Activated CD8-positive, alpha-beta T cell treated with anti-CD3 and anti-CD28 coated beads, Interleukin-2, amount 10 ng/mL, durations not matched to agents 7 days and 5 days (primary cell): ENCODE measurements at regions not wholly inside any gene's neighbourhood (a gene's known extent, or its start where the extent isn't known, plus 50 kb on each side); places are given as distances from the start of the nearest gene placed in this dataset.

ENCODE experiments used
- ATAC-seq: fragments of 150-1000 bp; cut with Tn5 transposase; one replicate; pipeline ENCODE4 v1.10.0; 2021; ENCODE audit warnings: moderate library complexity
- CTCF ChIA-PET: fragments of 350-600 bp; sonication (Branson Sonifier 250); formaldehyde crosslinking; loops from one replicate; lab custom pipeline; 2021; ENCODE audit warnings: antibody characterized with exemption; lab: Charles Lee
- POLR2A ChIA-PET: fragments of 350-600 bp; sonication (Branson Sonifier 250); formaldehyde crosslinking; loops from one replicate; lab custom pipeline; 2021; ENCODE audit warnings: antibody characterized with exemption; lab: Charles Lee
- DNase-seq: peaks from one replicate; pipeline ENCODE4 v3.0.0-alpha.2; 2020
- H3K27ac Mint-ChIP-seq: one replicate; pipeline ENCODE4 v1.8.0; 2021; ENCODE audit warnings: mild to moderate bottlenecking, mixed read lengths
- H3K27me3 Mint-ChIP-seq: one replicate; pipeline ENCODE4 v1.8.0; 2021; ENCODE audit warnings: low read depth, mixed read lengths
- H3K36me3 Mint-ChIP-seq: one replicate; pipeline ENCODE4 v1.8.0; 2021; ENCODE audit warnings: low read depth, mixed read lengths
- H3K4me1 Mint-ChIP-seq: one replicate; pipeline ENCODE4 v1.8.0; 2021; ENCODE audit warnings: low read depth, mixed read lengths
- H3K4me3 Mint-ChIP-seq: one replicate; pipeline ENCODE4 v1.8.0; 2021; ENCODE audit warnings: mild to moderate bottlenecking, mixed read lengths
- H3K9me3 Mint-ChIP-seq: one replicate; pipeline ENCODE4 v1.8.0; 2022; ENCODE audit warnings: mixed read lengths; ENCODE audit not compliant: insufficient read depth

- Mint-ChIP-seq H3K9me3 (no peaks in the 10 kb centered on the region), H3K4me1 (no peaks in the 10 kb centered on the region), H3K27ac (no peak overlapping the region), H3K36me3 (no peaks in the 10 kb centered on the region), H3K27me3 (no peaks in the 10 kb centered on the region), H3K4me3 (no peak overlapping the region)
- POLR2A ChIA-PET: no interaction called here
- ATAC-seq: no peak
- CTCF ChIA-PET: no interaction called here
- no peak for DNase-seq
Measured at GRCh38 chr17:5672141-5672540, 87.8 kb upstream of the NLRP1 start.

DNA sequence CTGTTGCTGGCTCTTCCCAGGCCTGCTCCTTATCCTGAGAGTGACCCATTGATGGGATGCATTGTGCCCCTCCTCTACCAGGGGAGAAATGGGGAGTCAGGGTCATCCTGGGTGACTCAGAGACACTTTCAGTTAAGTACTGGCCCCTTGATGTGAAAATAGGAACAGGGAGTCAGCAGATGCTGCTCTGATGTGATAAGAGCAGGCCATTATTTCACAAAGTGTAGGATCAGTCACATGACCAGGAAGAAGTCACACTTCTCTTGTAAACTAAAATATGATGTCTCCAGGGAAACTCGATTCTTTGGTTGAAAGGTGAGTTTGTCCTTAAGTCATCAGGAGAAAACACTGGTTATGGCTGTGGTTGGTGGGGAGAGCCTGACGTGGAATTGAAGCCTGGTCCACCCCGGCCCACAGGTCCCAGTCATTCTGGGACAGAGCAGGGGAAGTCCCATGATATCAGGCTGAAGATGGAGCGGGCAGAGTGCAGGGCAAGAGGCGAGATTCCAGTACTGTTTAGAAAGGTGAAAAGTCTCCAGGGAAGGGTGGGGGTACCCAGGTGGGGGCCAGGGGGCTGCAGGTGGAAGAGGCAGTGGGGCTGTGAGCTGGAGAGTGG is 88.6 kb upstream of the NLRP1 start:
- H3K27me3 Mint-ChIP-seq: peaks cover 3% of the 10 kb centered on the region
- H3K27ac Mint-ChIP-seq: no peak overlapping the region
- no peak for ATAC-seq

GRCh38 chr17:5675625-5676421 is 91.5 kb upstream of the NLRP1 start:
- CTCF ChIA-PET: no interaction called here
- Mint-ChIP-seq H3K27me3 (peaks cover 3% of the 10 kb centered on the region), H3K4me3 (no peak overlapping the region), H3K36me3 (no peaks in the 10 kb centered on the region), H3K4me1 (no peaks in the 10 kb centered on the region), H3K9me3 (no peaks in the 10 kb centered on the region), H3K27ac (no peak overlapping the region)
- POLR2A ChIA-PET: no interaction called here
- ATAC-seq: no peak
- DNase-seq: no peak

More for the DNA sequence above, 88.6 kb upstream of the NLRP1 start:
- no peaks in the 10 kb centered on the region for H3K9me3 Mint-ChIP-seq
- DNase-seq: no peak
- no peak overlapping the region for H3K4me3 Mint-ChIP-seq
- H3K4me1 Mint-ChIP-seq: no peaks in the 10 kb centered on the region
- H3K36me3 Mint-ChIP-seq: no peaks in the 10 kb centered on the region
- CTCF ChIA-PET: no interaction called here
- POLR2A ChIA-PET: no interaction called here

DNA sequence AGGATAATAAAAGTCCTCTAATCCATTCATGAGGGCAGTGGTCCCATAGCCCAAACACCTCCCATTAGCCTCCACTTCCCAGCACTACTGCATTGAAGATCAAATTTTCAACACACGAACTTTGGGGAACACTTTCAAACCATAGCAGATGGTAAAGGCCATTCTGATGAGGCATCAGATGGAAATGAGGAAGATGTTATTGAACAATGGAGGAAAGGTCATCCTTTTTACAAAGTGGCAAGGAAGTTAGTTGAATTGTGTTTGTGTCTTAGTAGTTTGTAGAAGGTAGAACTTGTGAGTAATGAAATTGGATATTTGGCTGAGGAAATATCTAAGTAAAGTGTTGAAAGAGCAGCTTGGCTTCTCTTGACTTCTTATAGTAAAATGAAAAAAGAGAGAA is 93.3 kb upstream of the NLRP1 start:
- Mint-ChIP-seq H3K27ac (no peak overlapping the region), H3K36me3 (no peaks in the 10 kb centered on the region), H3K27me3 (peaks cover 13% of the 10 kb centered on the region), H3K4me3 (no peak overlapping the region), H3K9me3 (no peaks in the 10 kb centered on the region), H3K4me1 (no peaks in the 10 kb centered on the region)
- DNase-seq: no peak
- POLR2A ChIA-PET: no interaction called here
- CTCF ChIA-PET: no interaction called here
- no peak for ATAC-seq

DNA sequence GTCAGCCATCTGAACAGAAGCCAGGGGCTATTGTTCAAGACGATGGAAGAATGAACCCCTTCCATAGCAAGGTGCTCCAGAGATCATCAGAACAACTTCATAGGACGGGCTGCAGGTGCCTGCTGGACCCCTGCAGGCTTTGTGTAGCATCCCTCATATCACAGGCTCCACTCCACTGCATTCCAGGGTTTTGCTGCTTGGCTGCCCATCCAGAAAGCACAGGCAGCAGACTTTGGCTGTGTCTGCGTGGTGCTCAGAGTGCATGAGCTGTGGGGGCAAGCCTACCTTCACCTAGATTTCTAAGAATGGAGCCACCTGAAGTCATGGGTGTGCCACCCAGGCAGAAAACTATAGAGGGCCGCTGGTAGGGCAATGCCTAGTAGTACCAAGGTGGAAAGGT is 93.9 kb upstream of the NLRP1 start:
- ATAC-seq (no peak), DNase-seq (no peak)
- Mint-ChIP-seq H3K4me3 (no peak overlapping the region), H3K4me1 (no peaks in the 10 kb centered on the region), H3K9me3 (no peaks in the 10 kb centered on the region), H3K36me3 (no peaks in the 10 kb centered on the region), H3K27me3 (peaks cover 13% of the 10 kb centered on the region), H3K27ac (no peak overlapping the region)
- ChIA-PET CTCF (no interaction called here), POLR2A (no interaction called here)

- H3K27ac Mint-ChIP-seq: no peak overlapping the region
- no peak overlapping the region for H3K4me3 Mint-ChIP-seq
- H3K27me3 Mint-ChIP-seq: peaks cover 13% of the 10 kb centered on the region
- ChIA-PET POLR2A (no interaction called here), CTCF (no interaction called here)
- H3K4me1 Mint-ChIP-seq: no peaks in the 10 kb centered on the region
- ATAC-seq (no peak), DNase-seq (no peak)
- H3K36me3 Mint-ChIP-seq: no peaks in the 10 kb centered on the region
- no peaks in the 10 kb centered on the region for H3K9me3 Mint-ChIP-seq
Measured at GRCh38 chr17:5680766-5681165, 96.5 kb upstream of the NLRP1 start.

GRCh38 chr17:5683241-5683640 is 98.9 kb upstream of the NLRP1 start:
- ChIA-PET CTCF (no interaction called here), POLR2A (no interaction called here)
- H3K27me3 Mint-ChIP-seq: peaks cover 10% of the 10 kb centered on the region
- no peak for ATAC-seq
- H3K9me3 Mint-ChIP-seq: no peaks in the 10 kb centered on the region
- no peak for DNase-seq
- no peak overlapping the region for H3K4me3 Mint-ChIP-seq
- no peaks in the 10 kb centered on the region for H3K4me1 Mint-ChIP-seq
- H3K36me3 Mint-ChIP-seq: no peaks in the 10 kb centered on the region
- H3K27ac Mint-ChIP-seq: no peak overlapping the region

DNA sequence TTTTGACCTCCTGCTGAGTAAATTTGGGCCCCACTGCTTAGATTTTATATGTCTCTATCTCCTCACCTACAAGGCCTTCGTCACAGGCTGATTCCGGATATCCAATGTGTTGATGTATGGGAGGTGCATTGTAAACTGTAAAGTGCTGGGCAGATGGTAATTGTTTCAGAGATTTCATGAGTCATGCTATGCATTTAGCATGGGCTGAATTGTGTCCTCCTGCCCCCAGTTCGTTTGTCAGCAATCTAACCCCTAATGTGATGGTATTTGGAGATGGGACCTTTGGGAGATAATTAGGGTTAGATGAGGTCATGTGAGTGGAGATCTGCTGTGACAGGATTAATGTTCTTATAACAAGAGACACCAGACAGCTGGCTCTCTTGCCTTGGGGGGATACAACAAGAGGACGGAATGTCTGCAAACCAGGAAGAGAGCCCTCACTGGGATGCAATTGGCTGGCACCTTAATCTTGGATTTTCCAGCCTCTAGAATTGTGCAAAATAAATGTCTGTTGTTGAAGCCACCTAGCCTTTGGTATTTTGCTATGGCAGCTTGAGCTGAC is 101.8 kb upstream of the NLRP1 start:
- H3K4me3 Mint-ChIP-seq: no peak overlapping the region
- DNase-seq (no peak), ATAC-seq (no peak)
- CTCF ChIA-PET: no interaction called here
- no peaks in the 10 kb centered on the region for H3K36me3 Mint-ChIP-seq
- POLR2A ChIA-PET: no interaction called here
- H3K9me3 Mint-ChIP-seq: no peaks in the 10 kb centered on the region
- H3K27ac Mint-ChIP-seq: no peak overlapping the region
- H3K4me1 Mint-ChIP-seq: no peaks in the 10 kb centered on the region
- peaks cover 10% of the 10 kb centered on the region for H3K27me3 Mint-ChIP-seq

DNA sequence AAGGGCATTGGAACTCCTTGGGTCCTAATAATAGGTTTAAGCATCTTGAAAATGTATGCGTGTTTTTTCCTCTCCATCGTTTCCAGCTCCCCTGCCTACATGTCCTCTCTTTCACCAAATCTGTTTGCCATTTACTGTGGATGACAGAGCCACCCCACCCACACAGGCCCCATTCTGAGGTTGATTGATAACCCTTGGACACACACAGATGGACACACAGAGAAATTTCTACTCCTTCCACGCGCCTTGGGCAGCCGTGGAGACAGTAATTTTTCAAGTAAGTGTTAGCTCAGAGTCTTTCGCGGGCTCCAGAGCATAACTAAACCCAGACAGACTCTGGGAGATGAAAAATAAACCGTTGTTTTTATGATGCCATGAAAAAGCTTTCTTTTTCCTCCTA is 103.3 kb upstream of the NLRP1 start:
- Mint-ChIP-seq H3K9me3 (no peaks in the 10 kb centered on the region), H3K4me3 (no peak overlapping the region), H3K4me1 (no peaks in the 10 kb centered on the region), H3K27ac (no peak overlapping the region), H3K27me3 (peaks cover 2% of the 10 kb centered on the region), H3K36me3 (no peaks in the 10 kb centered on the region)
- POLR2A ChIA-PET: no interaction called here
- DNase-seq (no peak), ATAC-seq (no peak)
- CTCF ChIA-PET: no interaction called here

GRCh38 chr17:5693821-5694220 is 109.5 kb upstream of the NLRP1 start:
- H3K27me3 Mint-ChIP-seq: peaks cover 5% of the 10 kb centered on the region
- H3K27ac Mint-ChIP-seq: no peak overlapping the region
- ATAC-seq (no peak), DNase-seq (no peak)
- POLR2A ChIA-PET: no interaction called here
- no peak overlapping the region for H3K4me3 Mint-ChIP-seq
- CTCF ChIA-PET: interaction anchor here (1.2 kb wide), 1 partner anchor 12 kb away, joined by 4 read pairs; no protein-coding TSS in a partner anchor
- H3K36me3 Mint-ChIP-seq: no peaks in the 10 kb centered on the region
- no peaks in the 10 kb centered on the region for H3K4me1 Mint-ChIP-seq
- no peaks in the 10 kb centered on the region for H3K9me3 Mint-ChIP-seq

DNA sequence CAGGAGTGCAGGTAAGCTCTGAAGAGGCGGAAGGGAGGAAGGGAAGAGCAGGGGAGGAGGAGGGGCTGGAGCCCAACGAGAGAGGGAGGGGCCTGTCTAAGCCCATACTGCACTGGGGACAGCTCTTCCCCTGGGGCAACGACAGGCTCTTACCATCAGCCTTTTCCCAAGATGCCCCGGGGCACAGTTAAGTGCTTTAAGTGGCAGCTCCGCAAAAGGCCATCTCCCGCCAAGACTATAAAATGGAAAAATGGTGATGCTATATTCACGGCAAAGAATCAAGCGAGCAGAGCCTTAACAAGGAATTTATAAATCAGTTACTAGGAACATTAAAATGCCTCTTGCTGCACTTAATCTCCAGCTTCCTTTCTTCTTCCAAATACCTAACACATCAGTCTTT is 110.2 kb upstream of the NLRP1 start:
- H3K27me3 Mint-ChIP-seq: peaks cover 9% of the 10 kb centered on the region
- H3K4me3 Mint-ChIP-seq: no peak overlapping the region
- POLR2A ChIA-PET: no interaction called here
- ATAC-seq (no peak), DNase-seq (no peak)
- no peaks in the 10 kb centered on the region for H3K9me3 Mint-ChIP-seq
- CTCF ChIA-PET: interaction anchor here (1.2 kb wide), 1 partner anchor 12 kb away, joined by 4 read pairs; no protein-coding TSS in a partner anchor
- no peaks in the 10 kb centered on the region for H3K4me1 Mint-ChIP-seq
- H3K27ac Mint-ChIP-seq: no peak overlapping the region
- no peaks in the 10 kb centered on the region for H3K36me3 Mint-ChIP-seq

- Mint-ChIP-seq H3K4me1 (no peaks in the 10 kb centered on the region), H3K9me3 (no peaks in the 10 kb centered on the region), H3K4me3 (no peak overlapping the region), H3K27ac (no peak overlapping the region), H3K36me3 (no peaks in the 10 kb centered on the region), H3K27me3 (peaks cover 6% of the 10 kb centered on the region)
- CTCF ChIA-PET: no interaction called here
- no peak for ATAC-seq
- no peak for DNase-seq
- POLR2A ChIA-PET: no interaction called here
Measured at GRCh38 chr17:5695480-5695879, 111.2 kb upstream of the NLRP1 start.
